ENCODE measurements at regions not wholly inside any gene's neighbourhood (a gene's known extent, or its start where the extent isn't known, plus 50 kb on each side); places are given as distances from the start of the nearest gene placed in this dataset.

DNA sequence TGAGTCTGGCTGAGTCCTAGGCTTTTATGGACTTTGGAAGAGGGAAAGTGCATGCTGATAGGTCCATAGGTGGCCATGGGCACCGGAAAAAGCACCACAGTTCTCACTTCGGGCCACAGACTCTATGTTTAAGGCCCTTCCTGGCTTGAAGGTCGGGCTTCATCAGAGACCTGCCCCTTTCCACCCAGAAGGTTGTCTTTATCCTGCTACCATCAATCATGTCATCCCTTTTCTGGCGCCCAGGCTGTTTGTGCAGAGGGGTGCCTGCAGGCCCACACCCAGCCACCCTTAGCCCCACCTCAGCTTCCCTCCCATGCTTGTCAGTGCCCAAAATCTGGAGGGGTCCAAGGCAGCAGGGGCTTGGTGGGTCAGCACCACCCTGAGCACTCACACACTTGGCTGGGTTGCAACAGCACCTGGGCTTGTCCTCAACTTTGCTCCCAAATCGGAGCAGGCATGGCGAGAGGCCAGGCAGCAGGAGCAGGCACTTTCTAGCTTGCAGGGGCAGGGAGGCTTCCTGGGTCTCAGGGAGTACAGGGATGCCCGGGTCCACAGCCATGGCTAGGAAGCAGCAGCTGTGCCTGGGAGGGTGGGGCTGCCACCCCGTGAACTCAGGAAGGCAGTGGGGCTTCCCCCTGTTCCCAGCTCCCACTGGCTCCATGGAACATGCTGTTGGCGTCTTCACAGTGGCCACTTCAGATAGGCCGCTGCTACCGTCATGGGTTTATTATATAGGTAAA, 63.8 kb upstream of the TOM1L1 start:
- Histone ChIP-seq H4K20me1 (ENCODE audit: low read length) (no peaks in the 10 kb centered on the region), H3K4me2 (ENCODE audit: low read length) (no peak overlapping the region), H3K9ac (ENCODE audit: low read length) (no peak overlapping the region), H3K4me1 (ENCODE audit: insufficient read depth, low read length) (no peaks in the 10 kb centered on the region), H3K9me3 (ENCODE audit: low read length) (no peaks in the 10 kb centered on the region), H3K4me3 (ENCODE audit: low read length) (no peak overlapping the region), H3K79me2 (ENCODE audit: low read length) (no peaks in the 10 kb centered on the region), H3F3A (ENCODE audit: low read length, unreplicated experiment) (no peaks in the 10 kb centered on the region), H3K27ac (ENCODE audit: low read length) (no peak overlapping the region), H3K9me2 (replicated peaks; ENCODE audit: low read length) (no peaks in the 10 kb centered on the region), H2AFZ (ENCODE audit: low read length) (no peak overlapping the region), H3K36me3 (ENCODE audit: low read depth, low read length) (no peaks in the 10 kb centered on the region), H3K27me3 (ENCODE audit: low read length) (no peaks in the 10 kb centered on the region)
- ATAC-seq = no peak
- no TSS peak for BruUV-seq (replicated peaks)
- DNase-seq = no peak
- intact Hi-C loops (cut with micrococcal nuclease) = no loop called here
- ChIA-PET POLR2A (ENCODE audit: unreplicated experiment) (no interaction called here), CTCF (no interaction called here)
- TF ChIP-seq, protein P1, sequence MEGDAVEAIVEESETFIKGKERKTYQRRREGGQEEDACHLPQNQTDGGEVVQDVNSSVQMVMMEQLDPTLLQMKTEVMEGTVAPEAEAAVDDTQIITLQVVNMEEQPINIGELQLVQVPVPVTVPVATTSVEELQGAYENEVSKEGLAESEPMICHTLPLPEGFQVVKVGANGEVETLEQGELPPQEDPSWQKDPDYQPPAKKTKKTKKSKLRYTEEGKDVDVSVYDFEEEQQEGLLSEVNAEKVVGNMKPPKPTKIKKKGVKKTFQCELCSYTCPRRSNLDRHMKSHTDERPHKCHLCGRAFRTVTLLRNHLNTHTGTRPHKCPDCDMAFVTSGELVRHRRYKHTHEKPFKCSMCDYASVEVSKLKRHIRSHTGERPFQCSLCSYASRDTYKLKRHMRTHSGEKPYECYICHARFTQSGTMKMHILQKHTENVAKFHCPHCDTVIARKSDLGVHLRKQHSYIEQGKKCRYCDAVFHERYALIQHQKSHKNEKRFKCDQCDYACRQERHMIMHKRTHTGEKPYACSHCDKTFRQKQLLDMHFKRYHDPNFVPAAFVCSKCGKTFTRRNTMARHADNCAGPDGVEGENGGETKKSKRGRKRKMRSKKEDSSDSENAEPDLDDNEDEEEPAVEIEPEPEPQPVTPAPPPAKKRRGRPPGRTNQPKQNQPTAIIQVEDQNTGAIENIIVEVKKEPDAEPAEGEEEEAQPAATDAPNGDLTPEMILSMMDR (conservative IDR thresholded peaks at IDR 0.05; ENCODE audit: low read depth, low read length) = no peak
- TF ChIP-seq EZH2 (IDR thresholded peaks at IDR 0.05; ENCODE audit: low read length, unreplicated experiment) = no peak
- TF ChIP-seq EZH2phosphoT487 (IDR thresholded peaks at IDR 0.05; ENCODE audit: borderline replicate concordance, low read length) = no peak

DNA sequence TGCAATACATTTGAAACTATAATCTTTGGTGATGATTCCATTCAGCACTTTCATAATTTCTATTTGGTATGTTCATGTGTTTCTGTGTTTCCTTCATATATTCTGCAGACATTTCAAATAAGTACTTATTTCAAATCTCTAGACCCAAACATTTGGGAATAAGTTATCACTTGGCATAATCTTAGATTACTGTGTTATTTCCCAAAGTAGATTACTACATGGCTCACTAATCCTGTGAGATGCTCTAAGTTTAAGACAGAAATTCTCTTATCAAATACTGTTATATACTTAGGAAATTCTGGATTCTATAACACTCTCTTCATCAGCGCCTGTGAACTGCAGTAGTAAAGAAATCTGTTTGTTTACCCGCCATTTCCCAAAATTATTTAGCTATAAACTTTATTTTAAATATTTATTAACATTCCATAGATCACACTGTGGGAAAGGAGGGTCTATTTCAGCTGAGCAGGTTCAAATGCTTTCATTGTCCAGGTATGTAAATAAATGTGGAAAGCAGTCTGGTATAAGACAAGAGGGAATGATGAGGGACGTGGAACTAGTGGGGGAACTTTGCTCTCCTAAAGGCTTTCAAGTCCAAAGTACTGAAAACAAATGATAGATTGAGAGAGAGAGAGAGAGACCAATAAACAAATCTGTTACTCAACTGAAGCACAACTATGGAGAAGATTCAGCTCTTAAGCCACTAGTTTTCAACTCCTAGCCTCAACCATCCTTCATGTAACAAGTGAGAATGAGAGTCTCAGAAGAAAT, 61.8 kb upstream of the TOM1L1 start:
- Histone ChIP-seq H3K9me3 (ENCODE audit: low read length) (no peaks in the 10 kb centered on the region), H3K27ac (ENCODE audit: low read length) (no peak overlapping the region), H3K4me2 (ENCODE audit: low read length) (no peak overlapping the region), H3K27me3 (ENCODE audit: low read length) (no peaks in the 10 kb centered on the region), H3K36me3 (ENCODE audit: low read depth, low read length) (no peaks in the 10 kb centered on the region), H3K9ac (ENCODE audit: low read length) (no peak overlapping the region), H4K20me1 (ENCODE audit: low read length) (no peaks in the 10 kb centered on the region), H3K4me1 (ENCODE audit: insufficient read depth, low read length) (no peaks in the 10 kb centered on the region), H3F3A (ENCODE audit: low read length, unreplicated experiment) (no peaks in the 10 kb centered on the region), H3K79me2 (ENCODE audit: low read length) (no peaks in the 10 kb centered on the region), H3K4me3 (ENCODE audit: low read length) (no peak overlapping the region), H3K9me2 (replicated peaks; ENCODE audit: low read length) (no peaks in the 10 kb centered on the region), H2AFZ (ENCODE audit: low read length) (no peak overlapping the region)
- no peak for DNase-seq
- ChIA-PET POLR2A (ENCODE audit: unreplicated experiment) (no interaction called here), CTCF (no interaction called here)
- intact Hi-C loops (cut with micrococcal nuclease) = no loop called here
- BruUV-seq (replicated peaks) = no TSS peak
- no peak for ATAC-seq
- TF ChIP-seq EZH2phosphoT487 (IDR thresholded peaks at IDR 0.05; ENCODE audit: borderline replicate concordance, low read length) = no peak
- TF ChIP-seq, protein P1 (conservative IDR thresholded peaks at IDR 0.05; ENCODE audit: low read depth, low read length) = no peak
- no peak for TF ChIP-seq EZH2 (IDR thresholded peaks at IDR 0.05; ENCODE audit: low read length, unreplicated experiment)

DNA sequence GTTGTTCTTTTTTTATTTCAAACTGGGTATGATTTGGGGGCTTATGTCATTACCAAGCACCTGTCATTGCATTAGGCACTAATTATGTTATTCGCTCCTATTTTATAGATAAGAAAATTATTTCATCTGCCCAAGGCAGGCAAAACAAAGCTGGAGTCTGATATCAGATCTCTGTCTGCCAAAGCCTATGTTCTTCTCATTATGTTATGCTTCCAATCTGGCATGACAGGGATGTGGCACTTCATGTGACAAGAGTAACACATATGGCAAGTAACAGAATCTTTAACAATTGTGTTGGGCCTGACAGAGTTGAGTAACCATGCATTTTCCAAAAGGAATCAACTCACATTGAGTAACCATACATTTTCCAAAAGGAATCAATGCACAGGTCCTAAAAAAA, 61.2 kb upstream of the TOM1L1 start:
- TF ChIP-seq EZH2phosphoT487 (IDR thresholded peaks at IDR 0.05; ENCODE audit: borderline replicate concordance, low read length) = no peak
- TF ChIP-seq, protein P1 (conservative IDR thresholded peaks at IDR 0.05; ENCODE audit: low read depth, low read length) = no peak
- no peak for TF ChIP-seq EZH2 (IDR thresholded peaks at IDR 0.05; ENCODE audit: low read length, unreplicated experiment)
- DNase-seq = no peak
- ChIA-PET POLR2A (ENCODE audit: unreplicated experiment) (no interaction called here), CTCF (no interaction called here)
- H3F3A ChIP-seq (ENCODE audit: low read length, unreplicated experiment) = no peaks in the 10 kb centered on the region
- H3K27me3 ChIP-seq (ENCODE audit: low read length) = no peaks in the 10 kb centered on the region
- no peaks in the 10 kb centered on the region for H4K20me1 ChIP-seq (ENCODE audit: low read length)
- H3K79me2 ChIP-seq (ENCODE audit: low read length) = no peaks in the 10 kb centered on the region
- H3K4me1 ChIP-seq (ENCODE audit: insufficient read depth, low read length) = no peaks in the 10 kb centered on the region
- no peaks in the 10 kb centered on the region for H3K36me3 ChIP-seq (ENCODE audit: low read depth, low read length)
- no peaks in the 10 kb centered on the region for H3K9me3 ChIP-seq (ENCODE audit: low read length)
- H3K9ac ChIP-seq (ENCODE audit: low read length) = no peak overlapping the region
- H3K4me2 ChIP-seq (ENCODE audit: low read length) = no peak overlapping the region
- intact Hi-C loops (cut with micrococcal nuclease) = no loop called here
- no peak overlapping the region for H3K4me3 ChIP-seq (ENCODE audit: low read length)
- ATAC-seq = no peak
- H3K27ac ChIP-seq (ENCODE audit: low read length) = no peak overlapping the region
- no TSS peak for BruUV-seq (replicated peaks)
- H2AFZ ChIP-seq (ENCODE audit: low read length) = no peak overlapping the region
- no peaks in the 10 kb centered on the region for H3K9me2 ChIP-seq (replicated peaks; ENCODE audit: low read length)
